ENCODE measurements at regions not wholly inside any gene's neighbourhood (a gene's known extent, or its start where the extent isn't known, plus 50 kb on each side); places are given as distances from the start of the nearest gene placed in this dataset.

- no peak overlapping the region for H3K4me3 ChIP-seq
- peak in 2 of 8 experiments; percentile 38 to 51 for ATAC-seq (replicated peaks in 6 of 8)
- 10 to 100% (median 81%) methylated on average over 1 to 4 of the region's 4 CpGs for WGBS, 10 experiments
- H3K27ac ChIP-seq, result no peak overlapping the region
- in situ Hi-C loops (cut with MboI; ENCODE audit: low pct_unique_long_range_greater_than_20kb in 2 of 9, low sequenced_read_pairs in 9 of 9, unreplicated experiment in 9 of 9), result no loop called here
- H3K4me1 ChIP-seq (replicated peaks in 1 of 2), result no peaks in the 10 kb centered on the region
Measured at GRCh38 chr7:13336227-13336626, 648.8 kb downstream of the ARL4A start.

DNA sequence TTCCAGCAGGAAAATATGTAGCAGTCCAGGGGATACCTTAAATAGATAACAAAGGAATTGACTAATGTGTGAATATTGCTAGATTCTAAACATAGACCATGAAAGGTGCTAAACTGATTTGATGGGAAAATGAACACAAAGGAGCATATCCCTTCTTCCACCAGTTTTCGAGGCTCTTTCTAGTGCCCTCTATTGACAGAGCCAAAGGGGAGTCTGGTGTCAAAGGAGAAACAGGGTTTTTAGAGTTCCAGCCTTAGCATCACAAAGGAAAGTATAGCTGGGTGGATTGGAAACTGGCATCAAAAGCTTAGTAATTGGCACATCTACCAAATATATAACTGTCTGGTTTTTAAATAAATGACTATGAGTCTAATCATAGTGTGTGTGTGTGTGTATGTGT is 636.8 kb downstream of the ETV1 start:
- 13 to 67% (median 47%) methylated on average over 1 of the region's 1 CpG; no CpG with 5 or more reads in 6 of the 10 experiments for WGBS, 10 experiments
- no peak overlapping the region for H3K27ac ChIP-seq
- ATAC-seq (replicated peaks in 6 of 8), result no peak
- in situ Hi-C loops (cut with MboI; ENCODE audit: low pct_unique_long_range_greater_than_20kb in 2 of 9, low sequenced_read_pairs in 9 of 9, unreplicated experiment in 9 of 9), result no loop called here
- H3K4me3 ChIP-seq, result no peak overlapping the region
- no peaks in the 10 kb centered on the region for H3K4me1 ChIP-seq (replicated peaks in 1 of 2)

GRCh38 chr7:13359656-13360055 is 629.8 kb downstream of the ETV1 start:
- 47 to 100% (median 89%) methylated on average over 1 to 10 of the region's 10 CpGs; no CpG with 5 or more reads in 2 of the 10 experiments for WGBS, 10 experiments
- no peak overlapping the region for H3K27ac ChIP-seq
- ATAC-seq (replicated peaks in 6 of 8), result no peak
- H3K4me3 ChIP-seq, result no peak overlapping the region
- H3K4me1 ChIP-seq (replicated peaks in 1 of 2), result no peaks in the 10 kb centered on the region
- in situ Hi-C loops (cut with MboI; ENCODE audit: low pct_unique_long_range_greater_than_20kb in 2 of 9, low sequenced_read_pairs in 9 of 9, unreplicated experiment in 9 of 9), result no loop called here

GRCh38 chr7:13386741-13387140 is 602.7 kb downstream of the ETV1 start:
- no peaks in the 10 kb centered on the region for H3K4me1 ChIP-seq (replicated peaks in 1 of 2)
- in situ Hi-C loops (cut with MboI; ENCODE audit: low pct_unique_long_range_greater_than_20kb in 2 of 9, low sequenced_read_pairs in 9 of 9, unreplicated experiment in 9 of 9), result no loop called here

GRCh38 chr7:13407911-13408310 is 581.6 kb downstream of the ETV1 start:
- H3K4me3 ChIP-seq, result no peak overlapping the region
- 11 to 100% (median 55%) methylated on average over 1 to 2 of the region's 2 CpGs; no CpG with 5 or more reads in 2 of the 10 experiments for WGBS, 10 experiments
- H3K27ac ChIP-seq, result no peak overlapping the region
- H3K4me1 ChIP-seq (replicated peaks in 1 of 2), result no peaks in the 10 kb centered on the region
- in situ Hi-C loops (cut with MboI; ENCODE audit: low pct_unique_long_range_greater_than_20kb in 2 of 9, low sequenced_read_pairs in 9 of 9, unreplicated experiment in 9 of 9), result no loop called here
- ATAC-seq (replicated peaks in 6 of 8), result no peak

More at GRCh38 chr7:13386741-13387140, 602.7 kb downstream of the ETV1 start:
- Histone ChIP-seq H3K4me3 (no peak overlapping the region), H3K27ac (no peak overlapping the region)
- 9 to 100% (median 75%) methylated on average over 1 of the region's 1 CpG; no CpG with 5 or more reads in 4 of the 10 experiments for WGBS, 10 experiments
- no peak for ATAC-seq (replicated peaks in 6 of 8)

DNA sequence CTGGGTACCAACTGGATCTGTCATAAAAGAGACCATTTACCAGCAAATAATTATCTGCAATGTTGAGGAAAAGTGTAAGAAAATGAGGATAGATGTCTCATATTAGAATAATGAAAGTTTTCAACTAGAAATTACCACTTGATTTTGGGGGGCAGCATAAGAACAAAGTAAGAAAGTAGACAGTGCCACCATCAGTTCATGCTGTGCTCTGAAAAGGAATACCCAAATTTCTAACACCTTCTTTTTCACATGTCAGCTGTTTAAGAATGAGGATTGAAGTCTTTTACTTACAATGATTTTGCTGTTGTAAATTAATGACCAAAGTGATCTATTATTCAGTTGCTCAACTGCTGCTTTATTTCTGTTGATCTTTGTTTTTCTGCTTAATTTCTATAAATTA is 578.3 kb downstream of the ETV1 start:
- Histone ChIP-seq H3K4me1 (replicated peaks in 1 of 2) (no peaks in the 10 kb centered on the region), H3K4me3 (no peak overlapping the region), H3K27ac (no peak overlapping the region)
- no peak for ATAC-seq (replicated peaks in 6 of 8)
- in situ Hi-C loops (cut with MboI; ENCODE audit: low pct_unique_long_range_greater_than_20kb in 2 of 9, low sequenced_read_pairs in 9 of 9, unreplicated experiment in 9 of 9), result no loop called here

DNA sequence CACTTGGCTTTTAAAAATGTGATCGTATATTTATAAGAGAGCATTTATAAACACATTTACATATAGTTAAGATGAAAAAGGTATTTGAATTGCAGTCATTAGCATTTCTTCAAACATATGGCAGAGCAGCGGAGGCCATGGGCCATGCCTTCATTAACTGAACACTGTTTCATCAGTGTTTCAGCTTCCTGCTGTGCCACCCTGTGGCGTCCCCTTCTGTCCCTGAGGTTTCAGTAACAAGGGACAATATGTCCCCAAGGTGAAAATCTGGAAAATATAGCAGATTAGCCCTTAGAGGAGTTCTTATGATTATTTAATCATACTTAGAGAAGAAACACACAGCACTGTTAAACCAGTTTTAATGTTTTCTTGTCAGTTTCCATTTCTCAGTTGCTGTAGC is 577.8 kb downstream of the ETV1 start:
- no peak for ATAC-seq (replicated peaks in 6 of 8)
- H3K27ac ChIP-seq, result no peak overlapping the region
- no peaks in the 10 kb centered on the region for H3K4me1 ChIP-seq (replicated peaks in 1 of 2)
- in situ Hi-C loops (cut with MboI; ENCODE audit: low pct_unique_long_range_greater_than_20kb in 2 of 9, low sequenced_read_pairs in 9 of 9, unreplicated experiment in 9 of 9), result no loop called here
- WGBS, 10 experiments, result 20 to 93% (median 56%) methylated on average over 1 to 3 of the region's 3 CpGs
- no peak overlapping the region for H3K4me3 ChIP-seq

DNA sequence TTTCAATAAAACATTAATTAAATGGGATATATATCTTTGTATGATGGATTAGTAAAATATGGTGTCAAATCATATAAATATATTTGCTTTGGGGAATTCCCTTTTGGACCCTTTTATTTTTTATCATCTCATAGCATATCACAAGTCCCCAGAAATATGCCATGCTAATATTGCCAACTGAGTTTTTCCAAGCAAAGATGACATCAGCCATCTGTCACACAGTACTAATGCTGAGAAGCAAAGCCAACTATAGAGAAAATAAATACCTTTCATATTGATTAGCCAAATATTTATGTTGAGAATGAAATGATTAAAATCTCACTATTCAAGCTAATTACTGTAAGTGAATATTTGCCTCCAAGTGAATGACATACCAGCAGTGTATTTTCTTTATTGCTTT is 575.3 kb downstream of the ETV1 start:
- Histone ChIP-seq H3K4me1 (replicated peaks in 1 of 2) (no peaks in the 10 kb centered on the region), H3K4me3 (no peak overlapping the region), H3K27ac (no peak overlapping the region)
- in situ Hi-C loops (cut with MboI; ENCODE audit: low pct_unique_long_range_greater_than_20kb in 2 of 9, low sequenced_read_pairs in 9 of 9, unreplicated experiment in 9 of 9), result no loop called here
- peak in 4 of 8 experiments; percentile 6 to 48 (median 23) for ATAC-seq (replicated peaks in 6 of 8)

GRCh38 chr7:13414661-13415107 is 574.8 kb downstream of the ETV1 start:
- in situ Hi-C loops (cut with MboI; ENCODE audit: low pct_unique_long_range_greater_than_20kb in 2 of 9, low sequenced_read_pairs in 9 of 9, unreplicated experiment in 9 of 9), result no loop called here
- Histone ChIP-seq H3K4me1 (replicated peaks in 1 of 2) (no peaks in the 10 kb centered on the region), H3K27ac (no peak overlapping the region), H3K4me3 (no peak overlapping the region)
- ATAC-seq (replicated peaks in 6 of 8), result peak in 5 of 8 experiments; percentile 16 to 35 (median 27)
- 0 to 100% (median 72%) methylated on average over 2 to 5 of the region's 5 CpGs; no CpG with 5 or more reads in 2 of the 10 experiments for WGBS, 10 experiments

- 0 to 100% (median 83%) methylated on average over 1 to 2 of the region's 2 CpGs; no CpG with 5 or more reads in 4 of the 10 experiments for WGBS, 10 experiments
- no peak overlapping the region for H3K27ac ChIP-seq
Measured at GRCh38 chr7:13416071-13416470, 573.4 kb downstream of the ETV1 start.

DNA sequence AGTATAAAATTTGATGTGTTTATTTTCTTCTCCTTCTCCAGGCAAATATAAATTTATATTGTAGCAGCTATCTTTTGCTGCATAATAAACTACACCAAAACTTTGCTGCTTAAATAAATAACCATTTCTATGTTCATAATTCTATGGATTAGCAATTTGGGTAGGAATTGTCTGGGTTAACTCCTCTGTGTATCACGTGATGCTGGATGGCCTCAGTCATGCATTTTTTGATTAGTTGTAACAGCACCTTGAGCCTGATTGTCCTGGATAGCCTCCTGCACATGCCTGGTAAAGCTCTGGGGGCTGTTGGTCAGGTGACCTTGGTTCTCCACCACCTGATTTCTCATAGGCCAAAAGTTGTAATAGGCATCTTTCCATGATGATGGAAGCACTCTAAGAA is 572.9 kb downstream of the ETV1 start:
- 0 to 100% (median 84%) methylated on average over 1 of the region's 1 CpG; no CpG with 5 or more reads in 4 of the 10 experiments for WGBS, 10 experiments
- no peak overlapping the region for H3K27ac ChIP-seq
- no peak overlapping the region for H3K4me3 ChIP-seq
- H3K4me1 ChIP-seq (replicated peaks in 1 of 2), result no peaks in the 10 kb centered on the region
- no peak for ATAC-seq (replicated peaks in 6 of 8)
- in situ Hi-C loops (cut with MboI; ENCODE audit: low pct_unique_long_range_greater_than_20kb in 2 of 9, low sequenced_read_pairs in 9 of 9, unreplicated experiment in 9 of 9), result no loop called here

More at GRCh38 chr7:13416071-13416470, 573.4 kb downstream of the ETV1 start:
- in situ Hi-C loops (cut with MboI; ENCODE audit: low pct_unique_long_range_greater_than_20kb in 2 of 9, low sequenced_read_pairs in 9 of 9, unreplicated experiment in 9 of 9), result no loop called here
- Histone ChIP-seq H3K4me1 (replicated peaks in 1 of 2) (no peaks in the 10 kb centered on the region), H3K4me3 (no peak overlapping the region)
- no peak for ATAC-seq (replicated peaks in 6 of 8)

DNA sequence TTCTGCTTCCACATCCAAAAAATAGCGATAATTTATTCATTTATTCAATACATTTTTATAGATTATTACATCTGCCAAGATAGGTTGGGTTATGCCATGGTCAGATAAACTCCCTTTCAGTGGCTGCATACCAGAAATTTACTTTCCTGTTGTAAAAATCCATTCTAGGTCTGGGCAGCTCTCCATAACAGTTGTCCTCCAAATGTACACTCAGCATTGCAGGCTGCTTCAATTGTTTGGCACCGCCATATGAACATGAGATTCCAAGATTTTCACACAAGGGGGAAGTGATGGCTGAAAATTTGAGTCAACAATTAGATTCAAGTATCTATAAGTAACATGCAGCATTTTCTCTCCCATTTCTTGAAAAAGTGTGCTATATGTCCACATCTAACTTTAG is 568.7 kb downstream of the ETV1 start:
- in situ Hi-C loops (cut with MboI; ENCODE audit: low pct_unique_long_range_greater_than_20kb in 2 of 9, low sequenced_read_pairs in 9 of 9, unreplicated experiment in 9 of 9), result no loop called here
- Histone ChIP-seq H3K4me1 (replicated peaks in 1 of 2) (no peaks in the 10 kb centered on the region), H3K27ac (no peak overlapping the region), H3K4me3 (no peak overlapping the region)
- ATAC-seq (replicated peaks in 6 of 8), result no peak
- 0 to 96% (median 92%) methylated on average over 1 to 2 of the region's 2 CpGs; no CpG with 5 or more reads in 1 of the 10 experiments for WGBS, 10 experiments

DNA sequence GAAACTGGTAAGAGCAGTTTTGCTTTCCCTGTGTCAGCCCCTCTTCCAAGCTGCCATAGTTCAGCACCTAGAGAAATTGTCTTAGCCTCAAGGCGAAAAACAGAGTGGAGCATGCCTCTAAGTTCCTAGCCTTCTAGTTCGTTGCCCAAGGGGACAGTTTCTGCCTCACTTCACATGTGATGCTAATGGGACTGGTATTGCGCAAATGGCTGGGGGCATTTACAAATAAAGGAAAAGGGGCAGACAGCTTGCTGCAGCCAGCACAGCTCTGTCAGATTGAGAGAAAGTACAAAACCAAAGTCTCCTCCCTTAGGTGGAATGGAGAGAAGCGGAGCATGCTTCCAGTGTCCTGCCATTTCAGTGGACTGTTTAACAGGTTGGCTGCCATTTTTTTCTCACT is 567.7 kb downstream of the ETV1 start:
- ATAC-seq (replicated peaks in 6 of 8), result no peak
- no peak overlapping the region for H3K4me3 ChIP-seq
- in situ Hi-C loops (cut with MboI; ENCODE audit: low pct_unique_long_range_greater_than_20kb in 2 of 9, low sequenced_read_pairs in 9 of 9, unreplicated experiment in 9 of 9), result no loop called here
- H3K4me1 ChIP-seq (replicated peaks in 1 of 2), result no peaks in the 10 kb centered on the region
- 26 to 95% (median 88%) methylated on average over 2 to 4 of the region's 4 CpGs; no CpG with 5 or more reads in 3 of the 10 experiments for WGBS, 10 experiments
- no peak overlapping the region for H3K27ac ChIP-seq

DNA sequence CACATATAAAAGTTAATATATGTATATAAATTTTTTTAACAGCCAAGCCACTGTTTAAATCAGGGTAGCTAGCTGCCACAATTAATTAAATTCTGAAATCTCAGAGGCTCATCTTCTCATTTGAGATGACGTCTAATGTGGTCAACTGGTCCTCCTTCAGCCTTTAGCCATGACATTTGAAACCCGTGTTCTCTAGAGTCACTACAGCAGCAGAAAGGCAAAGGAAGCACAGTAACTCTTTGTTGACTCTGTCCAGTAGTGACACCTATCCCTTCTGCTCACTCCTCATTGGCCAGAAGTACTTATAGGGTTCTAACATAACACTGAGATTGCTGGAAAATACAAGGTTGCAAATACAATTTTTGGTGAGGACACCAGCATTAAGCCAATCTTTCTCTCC is 555.5 kb downstream of the ETV1 start:
- no peak for ATAC-seq (replicated peaks in 6 of 8)
- Histone ChIP-seq H3K27ac (no peak overlapping the region), H3K4me3 (no peak overlapping the region), H3K4me1 (replicated peaks in 1 of 2) (no peaks in the 10 kb centered on the region)
- WGBS, 10 experiments, result 13 to 100% (median 71%) methylated on average over 1 to 2 of the region's 2 CpGs; no CpG with 5 or more reads in 3 of the 10 experiments
- in situ Hi-C loops (cut with MboI; ENCODE audit: low pct_unique_long_range_greater_than_20kb in 2 of 9, low sequenced_read_pairs in 9 of 9, unreplicated experiment in 9 of 9), result no loop called here

Data from motor neuron (in vitro differentiated cells).